Activated CD4-positive, alpha-beta T cell treated with anti-CD3 and anti-CD28 coated beads, Interleukin-2, Interleukin-6, amounts not matched to agents 100 ng/mL and 50 ng/mL, durations not matched to agents 16 hours and 8 hours (primary cell): ENCODE measurements at regions not wholly inside any gene's neighbourhood (a gene's known extent, or its start where the extent isn't known, plus 50 kb on each side); places are given as distances from the start of the nearest gene placed in this dataset.
A peak's percentile ranks its signal among the peaks of the same experiment; 100 is the strongest.

Source experiments
- DNase-seq: peaks from one replicate; pipeline ENCODE4 v3.0.0-alpha.2; 2020

DNA sequence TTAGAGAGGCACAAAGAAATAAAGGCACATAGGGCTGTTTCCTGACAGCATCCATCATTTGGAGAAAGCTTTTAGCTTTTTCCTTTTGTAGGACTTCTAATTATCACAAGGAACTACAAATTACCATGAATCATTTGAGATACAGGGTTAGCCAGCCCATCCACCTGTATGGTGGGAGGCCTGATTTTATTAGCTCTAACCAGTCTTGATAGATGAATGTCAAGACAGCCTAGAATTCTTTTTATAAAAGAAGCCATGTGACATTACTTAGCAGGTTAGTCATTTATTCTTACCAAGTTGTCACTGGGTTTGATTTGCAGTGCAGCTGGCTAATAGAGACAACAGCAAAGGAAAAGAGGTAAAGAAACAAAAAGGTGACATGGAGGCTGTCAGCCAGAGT, 618.1 kb downstream of the ZNF385D start:
- no peak for DNase-seq

DNA sequence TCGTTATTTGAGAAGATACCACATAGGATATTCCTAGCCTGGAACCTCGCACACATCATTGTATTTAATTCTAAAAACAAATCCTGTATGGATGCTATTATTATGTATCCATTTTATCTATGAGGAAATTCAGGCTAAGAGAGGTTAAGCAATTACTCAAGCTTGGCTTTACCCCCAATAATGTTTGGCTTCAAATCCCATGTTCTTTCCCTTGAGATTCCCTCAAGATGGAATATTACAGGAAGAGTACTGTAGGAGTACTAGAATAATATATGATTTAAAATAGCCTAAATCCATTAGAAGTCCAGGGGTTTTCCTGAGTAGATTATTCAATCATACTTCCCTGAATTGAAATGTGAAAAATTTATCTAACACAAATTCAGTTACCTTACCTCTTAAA, 630.2 kb downstream of the ZNF385D start:
- DNase-seq, result no peak

DNA sequence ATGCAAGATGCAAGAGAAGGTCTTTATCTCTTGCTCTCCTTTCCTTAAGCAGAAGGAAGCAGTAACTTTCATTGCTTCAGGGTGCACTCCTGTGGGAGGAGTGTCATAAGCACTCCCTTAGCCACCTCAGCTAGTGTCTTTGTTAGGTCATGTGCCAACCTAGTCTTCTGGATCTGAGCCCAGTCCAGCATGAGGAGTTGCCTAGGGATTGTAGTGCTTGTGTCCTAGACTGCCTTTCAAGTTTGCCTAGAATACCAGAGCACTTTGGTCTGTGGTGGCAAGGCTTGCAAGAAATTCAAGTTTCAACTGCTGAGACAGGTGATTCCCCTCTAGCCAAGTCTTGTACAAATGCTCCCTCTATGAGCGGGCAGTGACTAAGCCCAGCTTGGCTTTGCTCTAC, 633.6 kb downstream of the ZNF385D start:
- DNase-seq, result no peak

DNA sequence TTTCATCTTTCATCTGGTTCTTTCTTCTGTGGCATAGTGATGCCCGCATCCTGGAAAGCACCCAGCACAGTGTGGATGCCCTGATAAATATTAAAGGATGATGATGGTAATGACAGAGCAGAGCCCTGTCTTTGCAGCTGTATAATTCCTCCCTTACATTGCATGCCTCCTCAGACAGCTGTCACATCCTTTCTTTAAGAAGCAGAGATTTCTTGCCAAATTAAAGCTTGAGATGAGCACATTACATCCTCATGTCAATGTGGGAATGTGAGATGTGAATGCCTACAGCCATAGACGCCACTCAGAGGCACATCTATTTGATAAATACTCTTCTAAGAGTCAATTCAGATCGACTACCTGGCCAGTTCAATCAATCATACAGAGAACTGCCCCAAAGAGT, 642.0 kb downstream of the ZNF385D start:
- no peak for DNase-seq

DNA sequence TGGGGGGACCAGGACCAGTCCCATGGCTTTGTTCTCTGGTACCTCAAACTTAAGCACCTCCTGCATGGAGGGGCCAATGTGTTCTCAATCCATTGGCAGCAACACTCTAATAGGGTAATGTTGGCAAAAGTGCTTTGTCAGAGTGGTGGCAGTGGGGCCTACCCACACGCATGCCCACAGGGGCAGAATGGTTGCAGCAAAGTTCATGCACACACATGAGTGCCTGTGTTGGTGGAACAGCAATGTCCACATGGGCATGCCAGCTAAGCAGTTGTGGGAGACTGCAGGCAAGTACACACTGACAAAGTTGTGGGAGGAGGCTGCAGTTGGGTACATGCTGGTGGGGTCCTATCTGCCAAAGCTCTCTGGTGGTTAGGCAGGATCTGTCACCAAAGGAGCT, 645.2 kb downstream of the ZNF385D start:
- DNase-seq, result no peak

DNA sequence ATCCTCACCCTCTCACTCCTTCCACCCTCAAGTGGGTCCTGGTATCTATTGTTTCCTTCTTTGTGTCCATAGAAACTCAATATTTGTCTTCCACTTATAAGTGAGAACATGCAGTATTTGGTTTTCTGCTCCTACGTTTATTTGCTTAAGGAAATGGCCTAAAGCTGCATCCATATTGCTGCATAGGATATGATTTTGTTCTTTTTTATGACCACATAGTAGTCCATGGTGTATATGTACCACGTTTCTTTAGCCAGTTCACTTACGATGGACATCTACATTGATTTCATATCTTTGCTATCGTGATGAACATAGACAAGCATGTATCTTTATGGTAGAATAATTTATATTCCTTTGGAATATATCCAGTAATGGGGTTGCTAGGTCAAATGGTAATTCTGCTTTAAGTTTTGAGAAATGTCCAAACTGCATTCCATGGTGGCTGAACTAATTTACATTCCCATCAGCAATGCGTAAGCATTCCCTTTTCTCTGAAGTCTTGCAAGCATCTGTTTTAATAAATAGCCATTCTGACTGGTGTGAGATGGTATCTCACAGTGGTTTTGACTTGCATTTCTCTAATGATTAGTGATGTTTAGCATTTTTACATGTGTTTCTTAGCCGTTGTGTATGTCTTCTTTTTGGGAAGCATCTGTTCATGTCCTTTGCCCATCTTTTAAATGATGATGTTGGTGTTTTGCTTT, 650.2 kb downstream of the ZNF385D start:
- no peak for DNase-seq

DNA sequence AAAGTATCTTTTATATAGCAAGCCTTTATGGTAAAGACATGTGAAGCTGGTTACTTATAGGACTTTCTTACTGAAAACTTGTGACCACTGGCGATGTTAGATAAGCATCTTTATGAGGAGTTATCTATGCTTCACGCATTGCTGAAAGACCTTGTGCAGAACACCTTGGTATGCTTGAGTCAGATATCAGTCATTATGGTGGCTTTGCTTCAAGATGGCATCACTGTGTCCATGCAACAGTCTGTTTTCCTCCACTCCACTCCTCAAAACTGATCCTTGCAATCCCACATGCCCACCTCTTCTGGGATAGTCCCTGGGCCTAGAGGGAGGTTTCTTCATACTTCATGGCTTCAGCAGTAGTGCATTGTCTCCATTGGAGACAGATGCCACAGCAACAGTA, 656.3 kb downstream of the ZNF385D start:
- DNase-seq, result no peak

DNA sequence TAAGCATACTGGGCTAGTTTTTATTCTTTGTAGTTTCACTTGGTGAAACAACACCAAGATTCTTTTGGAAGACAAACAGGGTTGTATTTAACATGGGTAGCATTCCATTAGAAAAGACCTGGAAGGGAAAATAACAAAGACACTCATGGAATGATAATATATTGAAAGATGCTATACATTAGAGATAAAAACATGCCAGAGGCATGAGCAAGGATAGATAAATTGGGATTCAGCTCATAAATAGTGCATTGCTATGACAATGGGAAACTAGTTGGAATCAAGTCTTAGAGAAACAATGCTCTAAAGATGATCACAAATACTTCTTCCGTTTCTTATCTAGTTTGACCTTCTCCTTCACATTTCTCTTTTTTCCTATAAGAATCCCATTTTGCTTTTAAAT, 677.4 kb downstream of the ZNF385D start:
- no peak for DNase-seq

DNA sequence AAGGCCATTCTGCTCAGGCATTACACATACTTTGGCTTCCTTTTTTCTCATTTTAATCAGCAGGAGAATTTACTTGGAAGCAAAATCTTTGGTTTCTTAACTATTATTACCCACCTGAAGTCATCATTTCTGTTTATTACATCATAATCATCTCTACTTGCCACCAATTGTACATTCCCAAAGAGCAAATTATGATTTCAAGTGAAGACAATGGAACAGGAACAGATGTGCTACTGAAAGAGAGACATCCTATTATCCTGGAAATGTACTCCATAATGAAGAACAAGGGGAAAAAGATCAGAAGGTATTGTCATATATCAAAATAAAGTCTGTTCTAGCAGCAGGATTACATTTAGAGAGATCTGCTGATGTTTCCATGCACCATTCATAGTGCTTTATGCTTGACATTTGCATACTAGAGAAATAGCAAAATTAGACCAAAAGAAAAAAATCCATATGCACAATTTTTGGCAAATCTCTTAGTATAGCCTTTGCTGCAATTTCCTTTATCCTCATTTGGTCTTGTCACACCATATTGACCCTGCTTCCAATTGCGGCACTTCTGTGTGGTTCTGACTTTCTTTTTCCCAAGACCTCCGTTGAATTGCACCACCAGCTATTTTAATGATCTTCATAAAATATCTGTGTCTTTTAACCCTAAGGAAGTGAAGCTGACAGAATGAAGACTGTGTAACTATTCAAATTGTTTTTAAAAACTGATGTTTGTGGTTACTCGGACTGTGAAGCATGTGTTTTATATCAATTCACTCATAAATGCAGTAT, 683.8 kb downstream of the ZNF385D start:
- DNase-seq, result no peak

DNA sequence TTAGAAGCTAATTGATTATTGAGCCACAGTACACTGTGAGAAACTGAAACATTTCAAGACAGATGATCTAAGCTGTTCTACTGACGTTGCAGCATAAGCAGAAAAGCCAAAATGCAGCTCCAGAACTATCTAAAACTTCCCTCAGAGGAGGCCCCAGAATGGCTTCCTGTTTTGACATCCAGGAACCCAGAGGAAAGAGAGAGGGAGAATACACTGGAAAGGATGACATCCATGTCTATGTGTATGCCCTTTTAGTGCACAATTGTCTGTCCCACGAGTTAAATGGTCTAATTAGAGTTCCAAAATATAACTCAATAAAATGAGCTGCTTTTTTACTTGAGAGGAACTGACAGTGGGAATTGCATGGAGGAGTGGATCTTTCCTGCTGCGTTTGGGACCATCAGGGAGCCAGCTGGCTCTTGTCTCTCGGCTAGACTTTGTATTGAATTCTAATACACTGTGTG, 688.1 kb downstream of the ZNF385D start:
- no peak for DNase-seq

DNA sequence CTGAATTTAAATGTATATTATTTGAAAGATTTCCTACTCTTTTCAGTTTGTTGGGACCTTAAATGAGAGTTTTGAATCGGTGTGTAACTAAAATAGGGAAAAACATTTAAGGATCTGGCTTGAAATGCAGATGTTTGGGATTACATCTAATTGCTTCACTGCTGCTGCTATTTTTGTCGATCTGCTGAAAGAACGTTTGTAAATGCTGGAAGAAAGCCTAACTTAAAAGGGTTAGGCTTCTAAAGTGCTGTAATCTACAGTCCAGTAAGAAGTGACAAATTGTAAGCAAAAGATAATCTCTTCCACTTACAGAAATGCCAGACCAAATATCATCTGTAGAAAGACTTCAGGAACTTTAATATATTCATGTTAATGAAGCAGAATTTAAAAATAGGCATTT, 691.6 kb downstream of the ZNF385D start:
- no peak for DNase-seq

DNA sequence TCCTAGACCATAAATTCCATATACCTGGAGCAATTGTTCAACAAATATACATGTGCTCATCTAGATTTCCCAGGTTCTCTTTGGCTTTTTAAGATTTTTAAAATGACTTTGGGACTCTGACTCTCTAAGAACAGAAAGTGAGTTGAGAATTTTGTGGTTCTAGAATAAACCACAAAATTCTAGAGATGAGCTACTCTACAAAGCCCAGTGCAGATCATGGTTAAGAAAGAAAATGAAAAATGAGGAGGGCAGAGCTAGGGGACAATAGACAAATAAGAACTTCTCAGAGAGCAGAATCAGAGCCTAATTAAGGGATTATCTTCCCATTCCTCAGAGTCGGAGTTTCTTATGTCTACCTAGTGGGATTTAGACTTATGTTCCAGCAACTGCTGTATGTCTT, 694.7 kb downstream of the ZNF385D start:
- peak; percentile 1 for DNase-seq

DNA sequence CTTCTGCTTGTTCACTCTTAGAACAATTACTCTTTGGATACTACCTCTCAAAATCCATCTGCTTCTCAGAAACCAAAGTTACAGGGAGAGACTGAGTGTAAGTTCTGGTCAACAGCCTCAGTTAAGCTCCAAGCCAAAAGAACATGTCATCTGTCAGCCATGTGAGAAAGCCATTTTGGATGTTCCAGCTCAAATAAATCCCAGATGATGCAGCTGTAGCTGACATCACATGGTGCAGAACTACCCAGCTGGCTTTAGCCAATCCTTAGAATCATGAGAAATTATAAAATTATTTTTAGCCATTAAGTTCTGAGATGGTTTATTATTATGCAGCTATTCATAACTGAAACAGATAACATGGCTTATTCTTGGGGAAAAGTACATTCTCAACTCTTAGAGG, 696.0 kb downstream of the ZNF385D start:
- DNase-seq, result no peak

DNA sequence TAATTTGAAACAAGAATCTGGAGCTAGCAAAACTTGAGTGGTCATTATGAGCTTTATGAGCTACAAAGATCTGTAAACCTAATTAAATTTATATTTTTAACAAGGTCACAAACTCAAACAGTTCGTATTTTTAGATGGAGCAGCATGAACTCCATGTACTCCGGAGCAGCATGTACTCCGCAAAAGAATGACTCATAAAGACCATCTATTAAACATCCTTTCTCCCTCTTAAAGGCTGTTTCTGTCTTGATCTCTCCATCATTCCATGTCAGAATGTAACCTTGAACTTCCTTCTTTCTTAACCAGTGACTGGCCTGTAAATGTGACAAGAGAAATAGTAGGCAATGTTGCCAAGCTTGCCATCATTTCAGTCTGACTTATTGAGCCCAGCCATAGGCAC, 696.9 kb downstream of the ZNF385D start:
- no peak for DNase-seq

DNA sequence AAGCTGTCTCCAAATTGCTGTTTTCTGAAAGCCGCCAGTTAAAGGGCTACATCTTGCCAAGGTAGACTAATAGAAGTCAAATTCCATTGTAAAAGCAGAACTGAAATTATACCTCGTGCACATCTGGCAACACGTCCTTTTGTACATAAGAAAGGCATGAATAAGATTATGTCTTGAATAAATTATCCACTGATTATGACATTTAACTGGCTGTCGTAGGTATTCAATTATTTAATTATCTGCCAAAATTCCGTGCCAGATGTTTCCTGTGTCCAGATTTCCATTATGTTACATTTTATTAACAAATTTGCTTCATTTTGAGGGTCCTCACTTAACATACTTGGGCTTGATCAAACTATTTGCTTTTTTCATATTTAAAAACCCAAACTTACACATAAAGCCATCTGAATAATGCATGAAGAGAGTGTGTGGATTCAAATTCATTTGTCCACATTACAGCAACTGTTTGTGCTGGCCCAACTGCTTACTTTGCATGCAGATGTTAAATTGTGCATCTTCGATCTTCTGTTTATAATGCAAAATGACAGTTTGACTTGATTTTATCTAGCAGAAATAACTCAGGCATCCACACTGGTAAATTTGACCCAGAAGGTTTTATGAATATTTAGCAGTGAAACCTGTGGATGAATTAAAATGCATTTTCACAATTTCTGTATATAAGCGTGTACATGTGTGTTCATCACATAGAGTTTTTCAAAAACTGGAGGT, 701.5 kb downstream of the ZNF385D start:
- no peak for DNase-seq

DNA sequence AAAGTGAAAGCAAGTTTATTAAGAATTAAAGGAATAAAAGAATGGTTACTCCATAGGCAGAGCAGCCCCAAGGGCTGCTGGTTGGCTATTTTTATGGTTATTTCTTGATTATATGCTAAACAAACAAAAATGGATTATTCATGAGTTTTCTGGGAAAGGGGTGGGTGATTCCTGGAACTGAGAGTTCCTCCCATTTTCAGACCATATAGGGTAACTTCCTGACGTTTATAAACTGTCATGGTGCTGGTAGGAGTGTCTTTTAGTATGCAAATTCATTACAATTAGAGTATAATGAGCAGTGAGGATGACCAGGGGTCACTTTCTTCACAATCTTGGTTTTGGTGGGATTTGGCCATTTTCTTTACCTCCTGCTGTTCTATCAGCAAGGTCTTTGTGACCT, 707.9 kb downstream of the ZNF385D start:
- DNase-seq, result no peak

DNA sequence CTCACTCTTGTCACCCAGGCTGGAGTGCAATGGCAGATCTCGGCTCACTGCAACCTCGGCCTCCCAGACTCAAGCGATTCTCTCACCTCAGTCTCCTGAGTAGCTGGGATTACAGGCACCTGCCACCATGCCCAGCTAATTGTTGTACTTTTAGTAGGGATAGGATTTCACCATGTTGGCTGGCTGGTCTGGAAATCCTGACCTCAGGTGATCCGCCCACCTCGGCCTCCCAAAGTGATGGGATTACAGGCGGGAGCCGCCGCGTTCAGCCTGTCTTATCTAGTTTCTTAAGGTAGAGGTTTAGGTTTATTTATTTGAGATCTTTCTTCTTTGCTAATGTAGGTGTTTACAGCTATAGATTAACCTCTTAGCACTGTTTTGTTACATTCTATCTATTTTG, 708.8 kb downstream of the ZNF385D start:
- no peak for DNase-seq

DNA sequence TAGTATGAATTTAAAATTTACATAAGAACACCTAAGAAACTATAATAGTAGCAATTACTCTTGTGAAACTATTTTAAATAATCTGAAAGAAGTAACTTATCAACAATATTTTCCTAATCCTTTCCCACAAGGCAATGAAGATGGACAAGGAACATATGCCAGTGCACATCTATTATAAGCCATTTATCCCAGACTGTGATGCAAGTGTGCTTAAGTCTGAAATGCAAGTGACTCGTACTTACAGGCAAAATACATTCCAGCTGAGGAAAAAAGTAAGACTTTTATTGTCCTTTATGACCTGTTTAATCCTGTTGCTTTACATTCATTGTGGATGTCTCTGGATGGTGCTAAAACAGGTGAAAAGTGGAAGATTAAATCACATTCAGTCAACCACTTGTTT, 709.4 kb downstream of the ZNF385D start:
- no peak for DNase-seq

DNA sequence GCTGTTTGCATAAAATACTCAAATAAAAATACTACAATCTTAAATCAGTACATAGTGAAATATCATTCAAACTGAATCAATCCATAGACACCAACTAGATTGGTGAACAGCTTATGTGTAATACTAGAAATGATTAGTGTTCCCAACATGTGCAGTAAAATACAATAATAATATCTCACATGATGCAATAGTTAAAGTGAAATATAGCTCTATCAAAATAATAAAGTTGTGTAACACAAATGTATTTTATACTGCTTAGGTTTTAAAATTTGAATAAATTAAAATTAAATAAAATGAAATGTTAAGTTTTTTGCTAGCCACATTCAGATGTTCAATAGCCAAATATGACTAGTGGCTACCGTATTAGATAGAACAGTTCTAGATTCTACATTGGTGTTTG, 714.1 kb downstream of the ZNF385D start:
- no peak for DNase-seq

DNA sequence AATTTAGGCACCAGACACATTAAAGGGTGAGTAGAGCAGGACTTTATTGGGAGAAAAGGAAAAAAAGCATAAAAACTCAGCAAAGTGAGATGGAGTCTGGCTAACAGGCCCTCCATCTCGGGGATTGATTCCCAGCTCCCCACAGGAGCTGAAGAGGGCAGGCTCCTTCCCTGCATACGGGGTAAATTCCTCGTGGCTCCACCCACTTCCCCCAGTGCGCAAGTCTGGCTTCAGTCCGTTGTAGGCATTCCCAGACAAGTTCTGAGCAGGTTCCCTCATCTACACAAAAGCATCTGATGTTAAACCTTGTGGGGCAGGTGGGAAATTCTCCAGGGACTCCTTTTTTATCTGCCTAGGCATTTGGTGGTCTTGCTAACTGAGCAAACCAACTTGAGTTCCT, 722.6 kb downstream of the ZNF385D start:
- no peak for DNase-seq

DNA sequence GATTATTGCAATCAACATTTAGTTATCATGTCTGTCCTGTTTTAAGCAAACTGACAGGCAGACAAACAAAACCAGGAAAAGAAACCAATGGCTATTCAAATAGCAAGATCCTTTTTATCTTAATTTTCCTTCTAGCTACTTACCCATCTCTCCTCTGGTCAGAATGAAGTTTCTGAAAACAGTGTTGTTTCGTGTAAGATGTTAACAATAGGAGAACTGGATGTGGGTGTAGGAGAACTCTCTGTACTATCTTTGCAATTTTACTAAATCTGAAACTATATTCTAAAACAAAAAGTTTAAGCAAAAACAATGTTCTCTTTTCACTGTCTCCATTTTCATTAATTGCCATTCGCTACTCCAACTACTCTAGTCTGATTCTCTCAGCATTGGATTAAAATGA, 726.4 kb downstream of the ZNF385D start:
- DNase-seq, result no peak

DNA sequence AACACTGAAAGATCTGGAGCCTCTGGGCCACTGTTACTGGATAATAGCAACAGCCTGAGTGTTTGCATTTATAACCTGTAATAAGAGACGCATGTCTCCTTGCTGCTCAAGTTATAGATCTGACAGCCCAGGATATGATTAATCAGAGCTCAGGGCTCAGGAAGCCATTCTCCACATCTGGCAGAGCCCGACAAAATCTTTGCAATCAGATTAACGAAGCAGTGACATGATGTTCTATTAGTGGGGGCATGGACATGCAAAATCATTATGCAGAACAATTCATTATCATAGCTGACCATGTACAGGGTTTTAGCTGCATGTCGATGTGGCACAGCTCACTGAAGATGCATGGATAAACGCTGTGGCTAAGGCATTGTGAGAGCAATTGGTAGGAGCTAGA, 730.3 kb downstream of the ZNF385D start:
- no peak for DNase-seq

DNA sequence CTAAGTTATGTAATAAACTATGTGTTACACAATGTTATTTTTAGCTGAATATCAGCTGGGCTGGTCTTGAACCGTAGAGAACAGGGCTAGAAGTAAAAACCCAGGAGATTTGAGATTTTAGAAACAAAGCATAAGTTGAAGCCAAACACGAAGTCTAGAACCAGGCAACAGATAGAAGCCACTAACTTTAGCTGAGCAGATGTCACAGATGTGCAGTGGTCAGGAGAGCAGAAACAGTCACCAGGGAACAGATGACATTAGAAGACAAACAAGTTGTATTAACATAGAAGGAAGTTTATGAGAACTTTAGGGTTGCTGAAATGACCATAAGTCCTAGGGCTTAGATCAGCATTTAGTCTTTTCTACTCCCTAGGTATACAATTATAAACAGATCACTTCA, 731.0 kb downstream of the ZNF385D start:
- DNase-seq, result no peak
